Fibroblast of villous mesenchyme (primary cell): ENCODE measurements at regions not wholly inside any gene's neighbourhood (a gene's known extent, or its start where the extent isn't known, plus 50 kb on each side); places are given as distances from the start of the nearest gene placed in this dataset.

Source experiments
- DNase-seq: peaks from one replicate; pipeline ENCODE4 v3.0.0-alpha.2; 2010; ENCODE audit warnings: low read depth
- H3K4me3 ChIP-seq: 2 replicates; pipeline ENCODE4 v1.5.1; 2011; ENCODE audit warnings: low read depth, mild to moderate bottlenecking, low read length
- TF ChIP-seq, protein P1 (sequence below): IDR thresholded peaks from 2 replicates; pipeline ENCODE4 v1.5.1; 2012; ENCODE audit warnings: low read depth, mild to moderate bottlenecking, low read length; ENCODE audit not compliant: insufficient read depth

DNA sequence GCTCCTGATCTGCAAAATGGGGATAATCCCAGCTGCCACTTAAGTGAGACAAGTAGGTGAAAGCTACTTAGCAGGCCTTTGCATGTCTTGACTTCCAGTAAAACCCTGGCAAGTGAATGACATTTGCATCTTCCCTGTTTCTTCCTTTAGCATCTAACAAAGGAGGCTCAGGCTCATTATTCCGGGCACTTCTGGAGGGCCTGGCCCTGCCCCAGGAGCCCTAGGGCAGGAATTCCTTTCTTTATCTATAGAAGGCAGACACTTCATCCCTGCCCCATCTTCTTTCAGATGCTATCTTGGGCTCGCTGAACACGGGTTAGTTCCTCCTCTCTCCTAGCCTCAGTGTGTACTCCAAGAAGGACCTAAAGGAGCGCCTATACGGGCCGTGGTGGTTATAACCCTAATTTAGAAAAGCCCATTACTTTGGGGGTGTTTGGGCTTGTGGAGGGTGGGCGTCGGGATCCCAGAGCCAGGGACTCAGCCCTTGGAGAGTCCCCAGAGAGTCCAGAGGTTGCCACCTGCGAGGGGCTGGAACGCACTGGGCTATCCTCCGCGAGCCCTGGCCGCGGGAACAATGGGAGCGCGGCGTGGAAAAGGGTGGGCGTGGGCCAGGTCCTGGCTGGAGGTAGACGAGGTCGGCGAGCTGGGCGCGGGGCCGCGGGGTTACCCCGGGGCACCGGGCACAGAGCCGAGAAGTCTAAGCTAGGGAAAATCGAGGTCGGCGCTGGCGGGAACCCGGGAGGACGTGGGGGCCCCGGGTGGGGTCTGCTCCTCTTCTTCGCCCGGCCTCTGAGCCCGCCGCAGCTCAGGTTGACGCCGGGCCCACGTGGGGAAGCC is 62.8 kb upstream of the EPB41L1 start:
- peak overlapping the region; percentile 33 for H3K4me3 ChIP-seq
- TF ChIP-seq, protein P1, sequence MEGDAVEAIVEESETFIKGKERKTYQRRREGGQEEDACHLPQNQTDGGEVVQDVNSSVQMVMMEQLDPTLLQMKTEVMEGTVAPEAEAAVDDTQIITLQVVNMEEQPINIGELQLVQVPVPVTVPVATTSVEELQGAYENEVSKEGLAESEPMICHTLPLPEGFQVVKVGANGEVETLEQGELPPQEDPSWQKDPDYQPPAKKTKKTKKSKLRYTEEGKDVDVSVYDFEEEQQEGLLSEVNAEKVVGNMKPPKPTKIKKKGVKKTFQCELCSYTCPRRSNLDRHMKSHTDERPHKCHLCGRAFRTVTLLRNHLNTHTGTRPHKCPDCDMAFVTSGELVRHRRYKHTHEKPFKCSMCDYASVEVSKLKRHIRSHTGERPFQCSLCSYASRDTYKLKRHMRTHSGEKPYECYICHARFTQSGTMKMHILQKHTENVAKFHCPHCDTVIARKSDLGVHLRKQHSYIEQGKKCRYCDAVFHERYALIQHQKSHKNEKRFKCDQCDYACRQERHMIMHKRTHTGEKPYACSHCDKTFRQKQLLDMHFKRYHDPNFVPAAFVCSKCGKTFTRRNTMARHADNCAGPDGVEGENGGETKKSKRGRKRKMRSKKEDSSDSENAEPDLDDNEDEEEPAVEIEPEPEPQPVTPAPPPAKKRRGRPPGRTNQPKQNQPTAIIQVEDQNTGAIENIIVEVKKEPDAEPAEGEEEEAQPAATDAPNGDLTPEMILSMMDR, result no peak
- no peak for DNase-seq

DNA sequence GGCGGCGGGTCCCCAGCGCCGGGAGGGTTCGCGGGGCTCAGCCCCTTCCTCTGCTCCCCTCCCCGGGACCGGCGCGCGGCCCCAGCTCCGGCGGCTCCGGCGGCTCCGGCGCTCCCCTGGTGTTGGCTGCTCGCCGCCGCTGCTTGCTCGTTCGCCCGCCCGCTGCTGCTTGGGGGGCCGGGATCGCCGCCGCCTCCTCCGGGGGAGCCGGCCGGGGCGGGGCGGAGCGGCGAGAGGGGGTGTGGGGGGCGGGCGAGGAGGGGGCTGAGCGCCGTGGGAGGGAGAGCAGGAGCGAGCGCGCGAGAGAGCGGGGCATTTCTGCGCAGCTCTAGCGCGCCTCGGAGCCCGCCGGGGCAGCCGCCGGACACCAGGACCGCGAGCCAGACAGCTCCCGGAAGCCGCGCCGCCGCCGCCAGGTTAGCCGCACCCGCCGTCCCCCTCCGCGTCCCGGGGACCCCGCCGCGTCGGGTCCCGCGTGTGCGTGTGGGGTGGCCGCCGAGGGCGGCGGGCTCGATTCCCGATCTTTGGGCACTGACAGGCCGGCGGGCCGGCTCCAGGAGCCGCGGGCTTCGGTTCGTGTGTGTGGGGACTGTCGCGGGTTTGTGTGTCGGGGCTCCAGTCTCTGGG is 62.0 kb upstream of the EPB41L1 start:
- DNase-seq, result no peak
- peak overlapping the region; percentile 64 for H3K4me3 ChIP-seq
- TF ChIP-seq, protein P1, result no peak

DNA sequence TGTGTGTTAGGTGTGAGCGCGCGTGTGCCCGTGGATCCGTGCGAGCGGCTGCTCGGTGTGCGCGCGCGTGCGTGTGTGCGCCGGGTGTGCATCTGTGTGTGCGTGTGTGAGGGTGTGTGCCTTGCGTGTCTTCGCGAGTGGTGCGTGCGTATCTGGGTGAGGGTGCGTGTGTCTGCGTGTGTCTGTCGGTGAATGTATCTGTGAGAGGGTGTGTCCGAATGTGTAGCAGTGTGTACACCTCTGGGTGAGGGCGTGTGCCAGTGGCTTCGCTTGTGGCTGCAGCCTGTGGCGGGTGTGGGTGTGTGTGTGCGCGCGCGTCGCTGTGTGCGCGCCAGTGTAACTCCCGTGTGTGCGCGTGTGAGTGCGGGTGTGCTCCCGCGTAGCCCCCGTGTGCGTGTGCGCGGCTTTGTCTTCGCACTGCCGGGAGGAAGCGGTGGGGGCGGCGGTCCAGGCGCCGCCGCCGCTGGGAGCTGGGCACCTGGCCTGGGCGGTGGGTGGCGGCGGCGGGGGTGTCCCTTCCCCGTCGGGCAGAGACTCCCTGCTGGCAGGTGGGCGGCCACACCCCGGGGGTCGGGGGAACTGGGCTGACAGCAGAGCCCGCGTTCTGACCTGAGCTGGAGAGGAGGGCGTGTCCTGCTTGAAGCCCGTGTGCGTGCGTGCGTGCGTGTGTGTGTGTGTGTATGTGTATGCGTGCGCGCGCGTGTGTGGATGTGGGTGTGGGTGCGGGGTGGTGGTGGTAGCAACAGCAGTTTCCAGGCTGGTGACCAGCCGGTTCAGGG is 61.3 kb upstream of the EPB41L1 start:
- TF ChIP-seq, protein P1, result no peak
- DNase-seq, result no peak
- peak overlapping the region; percentile 64 for H3K4me3 ChIP-seq

DNA sequence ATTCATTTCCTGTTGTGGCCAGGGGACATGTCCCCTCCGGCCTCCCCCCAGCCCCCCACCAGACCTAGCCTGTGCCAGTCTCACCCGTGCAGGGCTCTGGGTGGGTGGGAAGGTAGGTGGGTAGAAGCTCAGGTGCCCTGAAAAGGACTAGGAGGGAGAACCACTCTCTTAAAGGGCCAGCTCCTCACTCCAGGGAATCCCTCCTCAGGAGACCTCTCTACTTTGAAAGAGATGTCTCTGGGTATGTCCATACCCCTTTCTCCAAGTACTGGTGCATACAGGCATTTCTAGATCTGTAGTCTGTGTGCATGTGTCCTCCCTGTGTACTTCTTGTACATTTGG is 60.8 kb upstream of the EPB41L1 start:
- DNase-seq, result no peak
- H3K4me3 ChIP-seq, result peak overlapping the region; percentile 64
- TF ChIP-seq, protein P1, result no peak

DNA sequence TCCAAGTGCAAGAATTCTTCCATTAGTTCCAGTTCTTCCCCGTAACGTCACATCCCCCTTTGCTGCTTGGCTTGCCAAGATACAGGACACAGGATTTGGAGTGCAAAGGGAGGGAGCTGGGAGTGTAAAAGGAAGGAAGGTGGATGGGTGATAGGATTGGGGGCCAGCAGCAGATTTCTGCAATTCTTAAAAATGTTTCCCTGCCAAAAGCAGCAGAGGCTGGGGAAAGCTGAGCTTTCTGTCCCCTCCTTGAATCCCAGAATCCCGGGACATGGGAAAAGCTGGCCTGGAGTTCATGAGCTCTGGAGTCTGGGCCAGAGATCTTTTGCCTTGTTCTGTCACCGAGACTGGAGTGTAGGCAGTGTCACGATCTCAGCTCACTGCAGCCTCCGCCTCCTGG is 60.0 kb upstream of the EPB41L1 start:
- TF ChIP-seq, protein P1, result no peak
- H3K4me3 ChIP-seq, result no peak overlapping the region
- DNase-seq, result no peak

DNA sequence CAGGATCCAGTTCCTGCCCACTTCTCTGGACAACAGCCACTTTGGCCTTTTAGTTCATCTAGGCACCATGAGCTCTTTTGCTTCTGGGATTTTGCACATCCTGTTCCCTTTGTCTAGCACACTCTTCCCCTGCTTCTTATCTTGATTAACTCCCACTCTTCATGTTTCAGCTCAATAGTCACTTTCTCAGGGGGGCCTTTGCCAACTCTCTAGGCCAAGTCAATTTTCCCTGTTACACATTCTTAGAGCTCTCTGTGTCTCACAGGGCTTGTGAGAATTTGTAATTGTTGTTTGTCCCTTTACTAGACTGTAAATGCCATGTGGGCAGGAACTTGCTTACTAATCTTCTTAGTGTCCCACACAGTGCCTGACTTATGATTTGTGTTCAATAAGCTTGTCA is 58.1 kb upstream of the EPB41L1 start:
- TF ChIP-seq, protein P1, result no peak
- no peak for DNase-seq
- H3K4me3 ChIP-seq, result no peak overlapping the region
